Fibroblast of lung (primary cell): ENCODE measurements at regions not wholly inside any gene's neighbourhood (a gene's known extent, or its start where the extent isn't known, plus 50 kb on each side); places are given as distances from the start of the nearest gene placed in this dataset.

Experiments used
- EZH2 ChIP-seq: IDR thresholded peaks from 2 replicates; pipeline ENCODE4 v1.5.1; 2012; ENCODE audit warnings: low read length, control low read depth, mild to moderate bottlenecking; ENCODE audit errors: missing control alignments
- TF ChIP-seq, protein P1 (sequence below), 2 donors: IDR thresholded peaks in 1 of 2; conservative IDR thresholded peaks in 1 of 2; 1 replicate in 1 of 2; 2 replicates in 1 of 2; pipeline ENCODE4 v1.5.1; 2011 to 2012; ENCODE audit warnings: low read length in 2 of 2, control low read depth in 1 of 2, inconsistent platforms in 1 of 2, low read depth in 1 of 2, mild to moderate bottlenecking in 1 of 2

DNA sequence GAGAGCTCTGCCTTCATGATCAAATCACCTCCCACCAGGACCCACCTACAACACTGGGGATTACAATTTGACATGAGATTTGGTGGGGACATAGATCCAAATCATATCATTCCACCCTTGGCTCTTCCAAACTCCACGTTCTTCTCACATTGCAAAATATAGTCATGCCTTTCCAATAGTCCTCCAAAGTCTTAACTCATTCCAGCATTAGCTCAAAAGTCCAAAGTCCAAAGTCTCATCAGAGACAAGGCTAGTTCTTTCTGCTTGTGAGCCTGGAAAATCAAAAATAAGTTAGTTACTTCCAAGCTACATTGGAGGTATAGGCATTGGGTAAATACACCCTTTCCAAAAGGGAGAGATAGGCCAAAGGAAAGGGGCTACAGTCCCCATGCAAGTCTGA is 186.9 kb upstream of the PAPPA start:
- TF ChIP-seq EZH2 = no peak
- TF ChIP-seq, protein P1, sequence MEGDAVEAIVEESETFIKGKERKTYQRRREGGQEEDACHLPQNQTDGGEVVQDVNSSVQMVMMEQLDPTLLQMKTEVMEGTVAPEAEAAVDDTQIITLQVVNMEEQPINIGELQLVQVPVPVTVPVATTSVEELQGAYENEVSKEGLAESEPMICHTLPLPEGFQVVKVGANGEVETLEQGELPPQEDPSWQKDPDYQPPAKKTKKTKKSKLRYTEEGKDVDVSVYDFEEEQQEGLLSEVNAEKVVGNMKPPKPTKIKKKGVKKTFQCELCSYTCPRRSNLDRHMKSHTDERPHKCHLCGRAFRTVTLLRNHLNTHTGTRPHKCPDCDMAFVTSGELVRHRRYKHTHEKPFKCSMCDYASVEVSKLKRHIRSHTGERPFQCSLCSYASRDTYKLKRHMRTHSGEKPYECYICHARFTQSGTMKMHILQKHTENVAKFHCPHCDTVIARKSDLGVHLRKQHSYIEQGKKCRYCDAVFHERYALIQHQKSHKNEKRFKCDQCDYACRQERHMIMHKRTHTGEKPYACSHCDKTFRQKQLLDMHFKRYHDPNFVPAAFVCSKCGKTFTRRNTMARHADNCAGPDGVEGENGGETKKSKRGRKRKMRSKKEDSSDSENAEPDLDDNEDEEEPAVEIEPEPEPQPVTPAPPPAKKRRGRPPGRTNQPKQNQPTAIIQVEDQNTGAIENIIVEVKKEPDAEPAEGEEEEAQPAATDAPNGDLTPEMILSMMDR (conservative IDR thresholded peaks at IDR 0.05 in 1 of 2, IDR thresholded peaks at IDR 0.05 in 1 of 2; ENCODE audit: low read depth in 1 of 2, low read length in 2 of 2) = no peak
